ENCODE measurements at regions not wholly inside any gene's neighbourhood (a gene's known extent, or its start where the extent isn't known, plus 50 kb on each side); places are given as distances from the start of the nearest gene placed in this dataset.

GRCh38 chr22:49650336-49651241 lies 177.1 kb downstream of the BRD1 start:
- WGBS, 3 donors: 81 to 87% (median 81%) methylated on average over 32 of the region's 32 CpGs

DNA sequence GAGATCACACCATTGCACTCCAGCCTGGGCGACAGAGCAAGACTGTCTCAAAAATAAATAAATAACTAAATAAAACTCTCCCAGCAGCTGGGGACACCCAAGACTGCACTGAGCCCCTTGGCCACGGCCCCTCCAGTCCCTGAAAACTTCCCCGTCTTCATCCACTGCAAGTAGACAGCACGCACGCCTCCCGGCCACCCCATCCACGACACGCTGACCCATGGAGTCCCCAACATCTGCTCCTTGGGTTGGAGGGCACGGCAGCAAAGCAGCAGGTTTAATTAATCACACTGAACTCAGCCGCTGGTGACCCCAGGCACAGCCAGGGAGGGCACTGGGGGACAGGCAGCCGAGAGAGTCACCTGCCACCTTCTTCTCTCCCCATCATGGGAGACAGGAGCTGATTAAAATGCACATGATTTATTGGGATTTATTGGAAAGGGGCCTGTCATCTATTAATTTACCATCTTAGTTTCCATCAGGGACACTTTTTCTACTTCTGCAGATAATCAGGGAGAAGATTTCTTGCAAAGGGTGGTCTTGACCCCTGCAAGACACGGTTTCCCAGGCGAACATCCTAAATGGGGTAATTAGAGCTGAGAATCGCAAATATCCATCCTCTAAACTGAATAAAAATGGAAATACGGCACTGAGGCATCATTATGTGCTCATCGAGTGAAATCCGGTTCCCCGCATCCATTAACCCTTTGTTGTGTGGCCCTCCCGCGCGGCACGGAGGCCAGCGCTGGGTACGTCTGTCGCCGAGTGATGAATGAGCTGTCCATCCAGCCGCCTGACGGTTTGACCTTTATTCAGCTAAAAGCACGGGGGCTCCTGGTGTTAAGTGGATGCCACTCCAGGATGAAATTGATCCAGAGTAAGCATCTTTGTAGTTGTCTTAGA lies 178.3 kb downstream of the BRD1 start:
- H3K9me3 ChIP-seq: no peaks in the 10 kb centered on the region
- H3K27ac ChIP-seq: no peak overlapping the region
- 45 to 52% (median 49%) methylated on average over 29 of the region's 29 CpGs for WGBS, 3 donors
- H3K4me3 ChIP-seq: no peak overlapping the region
- H3K4me1 ChIP-seq (ENCODE audit: insufficient read depth): no peaks in the 10 kb centered on the region
- TF ChIP-seq CTCF (IDR thresholded peaks at IDR 0.05): no peak
- no peak for TF ChIP-seq EP300 (IDR thresholded peaks at IDR 0.05)
- TF ChIP-seq POLR2A (IDR thresholded peaks at IDR 0.05): no peak
- H3K27me3 ChIP-seq: no peaks in the 10 kb centered on the region
- DNase-seq: no peak
- intact Hi-C loops (cut with DNase I): loop anchor here in 2 of 4 donors (10.0 kb wide), 2 partner anchors 55 to 65 kb away; no protein-coding TSS in a partner anchor
- H3K36me3 ChIP-seq: no peaks in the 10 kb centered on the region

More at GRCh38 chr22:49650336-49651241, 177.1 kb downstream of the BRD1 start:
- intact Hi-C loops (cut with DNase I): loop anchor here in 2 of 4 donors (10.0 kb wide), 2 partner anchors 56 to 64 kb away; no protein-coding TSS in a partner anchor
- TF ChIP-seq CTCF (IDR thresholded peaks at IDR 0.05): no peak
- no peak for TF ChIP-seq POLR2A (IDR thresholded peaks at IDR 0.05)
- no peak for TF ChIP-seq EP300 (IDR thresholded peaks at IDR 0.05)
- Histone ChIP-seq H3K36me3 (no peaks in the 10 kb centered on the region), H3K4me1 (ENCODE audit: insufficient read depth) (no peaks in the 10 kb centered on the region), H3K9me3 (no peaks in the 10 kb centered on the region), H3K27me3 (no peaks in the 10 kb centered on the region), H3K27ac (no peak overlapping the region), H3K4me3 (no peak overlapping the region)
- no peak for DNase-seq

DNA sequence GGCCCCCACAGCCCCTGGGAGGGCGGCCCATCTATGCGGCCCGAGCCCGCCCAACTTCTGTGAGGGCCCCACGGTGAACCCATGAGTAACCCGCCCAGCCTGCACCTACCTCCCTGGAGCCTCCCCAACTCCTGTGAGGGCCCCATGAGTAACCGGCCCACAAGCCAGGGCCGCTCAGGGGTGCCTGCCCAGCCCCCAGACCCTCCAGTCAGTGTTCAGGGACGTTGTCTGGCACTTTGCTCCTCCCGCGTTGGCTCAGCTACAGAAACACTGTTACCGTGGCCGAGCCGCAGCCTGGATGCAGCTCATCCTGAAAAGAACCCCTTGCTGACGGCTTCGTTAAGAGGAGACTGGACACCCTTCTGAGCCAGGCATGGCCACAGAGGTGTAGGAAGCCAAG lies 179.6 kb downstream of the BRD1 start:
- Histone ChIP-seq H3K4me3 (no peak overlapping the region), H3K9me3 (no peaks in the 10 kb centered on the region), H3K4me1 (ENCODE audit: insufficient read depth) (no peaks in the 10 kb centered on the region), H3K27ac (no peak overlapping the region), H3K36me3 (no peaks in the 10 kb centered on the region), H3K27me3 (no peaks in the 10 kb centered on the region)
- no peak for TF ChIP-seq CTCF (IDR thresholded peaks at IDR 0.05)
- no peak for TF ChIP-seq POLR2A (IDR thresholded peaks at IDR 0.05)
- no peak for TF ChIP-seq EP300 (IDR thresholded peaks at IDR 0.05)
- 54 to 57% (median 56%) methylated on average over 16 of the region's 16 CpGs for WGBS, 3 donors
- no peak for DNase-seq
- intact Hi-C loops (cut with DNase I): no loop called here

DNA sequence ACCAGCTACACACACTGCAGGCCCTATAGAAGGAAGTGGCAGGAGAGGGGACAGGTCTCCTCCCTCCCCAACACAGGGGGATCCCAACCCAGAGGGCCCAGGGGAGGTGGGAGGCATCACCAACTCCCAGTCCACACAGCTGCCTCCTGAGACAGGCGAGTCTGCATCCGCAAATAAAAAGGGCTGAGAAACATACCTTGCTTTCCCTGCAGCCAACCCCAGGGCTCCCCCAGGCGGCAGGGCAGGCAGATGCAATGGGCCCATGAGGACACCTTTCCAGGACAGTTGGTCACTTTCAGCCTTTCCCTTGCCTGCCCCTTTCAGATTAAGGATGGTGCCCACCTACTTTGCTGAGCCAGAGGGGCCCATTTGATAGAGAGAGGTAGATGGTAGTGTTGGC lies 180.0 kb downstream of the BRD1 start:
- TF ChIP-seq EP300 (IDR thresholded peaks at IDR 0.05) (no peak), POLR2A (IDR thresholded peaks at IDR 0.05) (no peak), CTCF (IDR thresholded peaks at IDR 0.05) (no peak)
- Histone ChIP-seq H3K27me3 (no peaks in the 10 kb centered on the region), H3K36me3 (no peaks in the 10 kb centered on the region), H3K4me1 (ENCODE audit: insufficient read depth) (no peaks in the 10 kb centered on the region), H3K4me3 (no peak overlapping the region), H3K9me3 (no peaks in the 10 kb centered on the region), H3K27ac (no peak overlapping the region)
- intact Hi-C loops (cut with DNase I): no loop called here
- DNase-seq: no peak
- WGBS, 3 donors: 57 to 73% (median 63%) methylated on average over 3 of the region's 3 CpGs
